HG03469 (cell line): ENCODE measurements at regions not wholly inside any gene's neighbourhood (a gene's known extent, or its start where the extent isn't known, plus 50 kb on each side); places are given as distances from the start of the nearest gene placed in this dataset.
"Not testable (repeated sequence)": the region's sequence is repeated elsewhere in the genome, so short reads cannot be mapped to it uniquely, and the experiment has no call there.

Experiments
- ATAC-seq: cut with Tn5 transposase; IDR thresholded peaks from one replicate; pipeline ENCODE4 v1.9.1; 2021; ENCODE audit warnings: mild to moderate bottlenecking, moderate library complexity, moderate number of reproducible peaks; ENCODE audit not compliant: unreplicated experiment

DNA sequence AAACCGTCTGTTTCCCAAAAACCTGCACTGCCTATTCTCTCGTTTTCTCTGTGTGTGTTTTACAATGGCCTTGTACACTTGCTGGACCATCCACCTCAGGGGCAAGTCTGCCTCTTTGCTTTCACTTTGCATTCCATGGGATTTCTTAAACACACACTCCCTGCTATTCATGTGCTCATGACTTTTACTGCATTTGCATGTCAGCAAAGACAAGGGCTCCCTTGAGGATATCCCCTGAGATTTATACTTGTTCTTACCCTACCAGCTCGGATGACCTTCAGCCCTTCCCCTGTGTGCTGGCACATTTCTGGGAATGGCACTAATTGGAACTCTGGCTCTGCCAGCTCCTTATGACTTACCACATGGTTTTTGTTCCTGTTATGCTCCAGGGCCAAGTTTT is 386.9 kb downstream of the AMY1C start:
- ATAC-seq, result no peak

DNA sequence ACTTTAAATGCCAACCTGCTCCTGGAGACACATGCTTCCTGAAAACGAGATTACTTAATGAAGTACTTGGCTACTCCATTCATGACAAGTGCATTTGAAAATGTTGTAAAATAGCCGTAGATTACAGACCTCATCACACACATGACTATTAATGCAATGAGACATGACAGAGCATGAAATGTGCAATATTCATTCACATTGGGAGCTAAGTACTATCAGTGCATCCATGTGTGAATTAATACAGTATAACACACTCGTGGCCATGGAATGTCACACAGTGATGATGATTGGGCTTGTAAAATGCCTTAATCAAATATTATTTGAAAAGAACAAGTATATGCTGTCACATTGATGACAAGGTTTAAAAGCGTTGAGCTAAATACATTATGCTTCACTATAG is 407.0 kb downstream of the AMY1C start:
- ATAC-seq, result no peak

DNA sequence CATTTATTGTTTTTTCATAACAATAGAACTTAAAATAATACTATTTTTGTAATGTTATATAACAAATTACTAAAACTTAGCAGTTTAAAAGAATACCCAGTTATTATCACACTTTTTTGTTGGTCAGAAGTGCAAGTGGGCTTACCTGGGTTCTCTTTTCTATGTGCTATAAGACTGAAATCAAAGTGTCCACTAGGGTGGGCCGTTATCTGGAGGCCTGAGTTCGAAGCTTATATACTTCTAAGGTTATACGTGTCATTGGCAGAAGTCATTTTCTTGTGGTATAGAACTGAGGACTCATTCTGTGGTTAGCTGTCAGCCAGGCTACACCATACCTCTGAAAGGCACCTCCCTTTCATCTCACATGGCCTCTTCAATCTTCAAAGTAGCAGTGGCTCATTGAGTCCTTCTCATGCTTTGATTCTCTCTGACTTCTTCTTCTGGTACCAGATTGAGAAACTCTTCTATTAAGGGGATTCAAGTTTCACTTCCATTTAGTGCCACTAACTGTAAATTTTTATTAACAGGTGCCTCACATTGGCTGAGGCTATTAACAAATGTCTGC is 414.3 kb downstream of the AMY1C start:
- ATAC-seq, result no peak

- ATAC-seq, result no peak
Measured at GRCh38 chr1:104172243-104172681, 422.6 kb downstream of the AMY1C start.

DNA sequence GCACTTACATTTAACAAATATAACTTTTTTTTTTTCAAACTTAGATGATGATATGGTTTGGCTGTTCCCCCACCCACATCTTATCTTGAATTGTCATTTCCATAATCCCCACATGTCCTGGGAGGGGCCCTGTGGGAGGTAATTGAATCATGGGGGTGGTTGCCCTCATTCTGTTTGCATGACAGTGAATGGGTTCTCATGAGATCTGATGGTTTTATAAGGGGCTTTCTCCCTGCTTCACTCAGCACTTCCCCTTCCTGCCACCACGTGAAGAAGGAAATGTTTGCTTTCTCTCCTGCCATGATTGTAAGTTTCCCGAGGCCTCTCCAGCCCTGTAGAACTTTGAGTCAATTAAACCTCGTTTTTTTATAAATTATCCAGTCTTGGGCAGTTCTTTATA is 432.6 kb downstream of the AMY1C start:
- ATAC-seq, result no peak

DNA sequence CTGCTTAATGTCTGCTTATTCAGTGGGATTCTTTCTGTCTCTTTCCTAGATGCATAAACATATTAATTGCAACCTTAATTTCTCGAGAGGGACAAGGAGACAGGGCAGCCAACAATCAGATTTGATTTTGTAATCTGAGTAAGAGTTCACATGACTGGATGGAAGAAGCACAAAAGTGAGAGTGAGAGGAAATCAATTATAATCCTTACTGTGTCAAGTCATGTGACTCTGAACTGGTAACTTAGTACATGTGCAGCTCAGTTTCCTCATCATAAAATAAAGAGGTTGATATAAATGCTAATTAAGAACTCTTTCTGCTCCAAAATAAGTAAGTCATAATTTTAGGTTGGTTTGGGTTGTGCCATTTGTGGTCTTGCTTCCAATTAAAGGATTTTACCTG is 439.5 kb downstream of the AMY1C start:
- no peak for ATAC-seq

DNA sequence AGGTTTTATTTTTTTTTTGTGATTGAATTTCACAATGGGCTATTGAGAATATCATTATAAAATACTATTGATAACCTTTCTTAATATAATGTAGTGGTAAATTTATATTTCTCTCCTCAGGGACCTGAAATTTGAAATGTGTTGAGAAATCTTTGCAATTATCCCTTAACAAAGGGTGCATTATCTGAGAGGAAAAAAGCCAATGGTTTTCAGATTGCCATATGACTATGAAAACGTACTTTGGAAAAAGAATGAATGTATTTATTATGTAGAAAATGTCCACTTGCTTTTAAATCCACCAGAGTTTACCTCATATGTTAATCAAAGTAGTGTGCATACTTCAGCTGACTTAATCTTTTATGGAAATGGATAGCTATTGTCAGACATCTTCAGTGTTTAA is 441.1 kb downstream of the AMY1C start:
- ATAC-seq, result no peak

- no peak for ATAC-seq
Measured at GRCh38 chr1:104195395-104195794, 445.7 kb downstream of the AMY1C start.

DNA sequence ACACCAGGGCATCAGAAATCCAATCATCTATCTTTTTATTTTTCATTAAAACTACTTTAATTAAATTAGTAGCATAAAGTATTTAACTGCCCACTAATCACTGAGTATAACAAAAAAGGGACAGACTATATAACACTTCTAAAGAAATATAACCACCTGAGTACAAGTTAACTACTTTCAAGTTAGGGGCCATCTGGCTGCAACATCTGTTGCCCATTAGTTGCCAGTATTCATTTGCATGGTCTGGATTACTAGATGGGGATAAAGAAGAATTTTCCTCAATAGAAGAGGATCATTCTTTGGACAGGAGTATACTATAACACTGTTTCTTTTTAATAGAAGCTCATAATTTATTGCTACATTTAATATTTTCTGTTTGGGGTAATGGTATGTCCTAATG is 446.4 kb downstream of the AMY1C start:
- no peak for ATAC-seq

GRCh38 chr1:104197516-104197915 is 447.8 kb downstream of the AMY1C start:
- ATAC-seq, result no peak

GRCh38 chr1:104212239-104212638 is 462.5 kb downstream of the AMY1C start:
- ATAC-seq, result no peak

- not testable (repeated sequence) for ATAC-seq
Measured at GRCh38 chr1:104217395-104217986, 467.8 kb downstream of the AMY1C start.

- no peak for ATAC-seq
Measured at GRCh38 chr1:104229860-104230259, 480.2 kb downstream of the AMY1C start.

DNA sequence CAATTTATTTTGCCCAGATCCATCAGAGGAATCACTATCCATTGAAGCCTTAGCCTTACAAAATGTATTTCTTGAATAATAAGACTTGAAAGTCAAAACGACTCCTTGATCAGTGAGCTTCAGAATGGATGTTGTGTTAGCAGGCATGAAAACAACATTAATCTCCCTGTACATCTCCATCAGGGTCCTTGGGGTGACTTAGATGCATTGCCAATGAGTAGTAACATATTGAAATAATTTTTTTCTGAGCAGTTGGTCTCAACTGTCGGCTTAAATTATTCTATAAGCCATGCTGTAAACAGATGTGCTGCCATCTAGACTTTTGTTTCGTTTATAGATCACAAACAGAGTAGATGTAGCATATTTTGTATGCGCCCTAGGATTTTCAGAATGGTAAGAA is 482.0 kb downstream of the AMY1C start:
- no peak for ATAC-seq

- ATAC-seq, result no peak
Measured at GRCh38 chr1:104235141-104235540, 485.4 kb downstream of the AMY1C start.

DNA sequence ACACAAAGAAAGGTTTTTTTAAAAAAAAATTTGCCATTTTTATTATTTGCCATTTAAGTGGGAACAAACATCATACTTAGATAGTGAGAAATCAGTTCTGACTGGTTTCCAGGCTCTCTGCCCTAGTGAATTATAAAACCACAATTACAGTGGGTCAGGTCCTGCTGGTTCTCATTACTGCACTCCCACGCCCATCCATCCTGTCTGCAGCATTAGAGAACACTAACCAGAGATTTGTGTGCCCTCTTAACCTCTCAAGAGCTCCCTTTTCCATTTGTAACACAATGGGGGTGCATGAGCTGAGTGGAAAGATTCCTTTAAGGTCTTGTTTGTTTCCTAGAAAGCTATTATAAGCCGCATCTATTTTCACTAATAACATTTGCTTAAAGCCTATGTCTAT is 489.3 kb downstream of the AMY1C start:
- no peak for ATAC-seq

GRCh38 chr1:104248385-104248784 is 498.7 kb downstream of the AMY1C start:
- ATAC-seq, result no peak

- ATAC-seq, result no peak
Measured at GRCh38 chr1:104259481-104259880, 509.8 kb downstream of the AMY1C start.

DNA sequence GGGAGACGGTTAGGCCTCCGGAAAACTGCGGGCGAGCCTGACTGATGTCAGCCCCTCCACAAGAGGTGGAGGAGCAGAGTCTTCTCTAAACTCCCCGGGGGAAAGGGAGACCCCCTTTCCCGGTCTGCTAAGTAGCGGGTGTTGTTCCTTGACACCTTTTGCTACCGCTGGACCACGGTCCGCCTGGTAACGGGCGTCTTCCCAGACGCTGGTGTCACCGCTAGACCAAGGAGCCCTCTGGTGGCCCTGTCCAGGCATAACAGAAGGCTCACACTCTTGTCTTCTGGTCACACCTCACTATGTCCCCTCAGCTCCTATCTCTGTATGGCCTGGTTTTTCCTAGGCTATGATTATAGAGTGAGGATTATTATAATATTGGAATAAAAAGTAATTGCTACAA is 513.4 kb downstream of the AMY1C start:
- ATAC-seq, result not testable (repeated sequence)

- no peak for ATAC-seq
Measured at GRCh38 chr1:104264521-104264920, 514.8 kb downstream of the AMY1C start.

DNA sequence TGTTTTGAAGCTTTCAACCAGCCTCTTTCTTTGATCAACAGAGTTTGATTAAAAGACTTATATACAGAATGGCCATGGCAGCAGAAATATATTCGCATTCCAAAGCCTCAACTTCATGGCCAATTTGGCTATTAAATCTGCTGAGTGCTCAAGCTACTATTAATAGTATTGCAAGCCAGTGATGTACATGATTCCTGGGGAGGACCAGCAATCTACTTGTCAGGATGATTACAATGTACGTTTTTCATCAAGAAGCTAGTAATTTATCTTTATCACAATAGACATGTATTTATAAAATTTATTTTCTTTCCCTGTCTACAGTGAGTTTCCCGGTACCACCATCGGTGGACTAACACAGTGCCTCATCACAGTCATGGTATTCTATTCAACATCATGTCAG is 515.5 kb downstream of the AMY1C start:
- ATAC-seq, result no peak

DNA sequence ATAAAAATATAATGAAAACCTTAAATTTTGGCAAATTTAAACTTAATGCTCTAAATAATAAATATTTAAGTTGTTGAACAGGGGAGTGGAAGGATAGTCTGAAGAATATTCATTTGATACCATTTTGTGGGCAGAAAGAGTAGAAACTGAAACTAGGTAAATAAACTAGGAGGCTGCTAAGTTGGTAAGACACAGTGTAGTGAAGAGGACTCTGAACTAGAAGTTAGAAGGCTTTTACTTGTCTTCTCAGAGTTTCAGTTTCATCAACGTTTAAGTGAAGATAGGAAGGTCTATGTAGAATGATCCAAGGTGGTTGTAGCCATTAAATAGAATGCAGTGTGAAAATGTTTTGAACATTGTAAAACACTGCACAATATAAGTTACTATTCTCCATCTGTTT is 516.9 kb downstream of the AMY1C start:
- peak; percentile 46 for ATAC-seq

DNA sequence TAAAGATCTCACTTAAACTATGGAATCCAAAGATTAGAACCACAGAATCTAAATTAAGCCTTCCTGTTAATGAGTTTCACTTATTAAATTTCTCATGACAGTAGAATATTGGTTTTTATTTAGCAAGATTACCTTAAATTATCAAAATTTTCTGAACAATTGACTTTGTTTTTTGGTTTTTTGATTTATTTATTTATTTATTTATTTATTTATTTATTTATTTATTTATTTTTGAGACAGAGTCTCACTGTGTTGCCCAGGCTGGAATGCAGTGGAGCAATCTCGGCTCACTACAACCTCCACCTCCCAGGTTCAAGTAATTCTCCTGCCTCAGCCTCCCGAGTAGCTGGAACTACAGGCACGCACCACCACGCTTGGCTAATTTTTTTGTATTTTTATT is 538.6 kb downstream of the AMY1C start:
- not testable (repeated sequence) for ATAC-seq
